Suprapubic skin (tissue), 4 donors: ENCODE measurements at regions not wholly inside any gene's neighbourhood (a gene's known extent, or its start where the extent isn't known, plus 50 kb on each side); places are given as distances from the start of the nearest gene placed in this dataset.

Source experiments
- POLR2A ChIP-seq, 2 donors: fragments of 450-650 bp; IDR thresholded peaks; one replicate each; pipeline ENCODE4 v1.6.1; 2017; ENCODE audit warnings: antibody characterized with exemption in 2 of 2, mild to moderate bottlenecking in 2 of 2, moderate library complexity in 2 of 2
- POLR2AphosphoS5 ChIP-seq, 3 donors: sonication (generic); formaldehyde crosslinking; IDR thresholded peaks; one replicate each; pipeline ENCODE4 v1.6.1; 2017; ENCODE audit warnings: antibody characterized with exemption in 3 of 3
- TF ChIP-seq, protein P1 (sequence below), 2 donors: fragments of 200-600 bp in 1 of 2; fragments of 450-650 bp in 1 of 2; sonication (generic) in 1 of 2; IDR thresholded peaks; one replicate each; pipeline ENCODE4 v1.5.1; 2016 to 2019; ENCODE audit warnings: antibody characterized with exemption in 2 of 2, mild to moderate bottlenecking in 1 of 2, moderate library complexity in 1 of 2

- TF ChIP-seq, protein P1, sequence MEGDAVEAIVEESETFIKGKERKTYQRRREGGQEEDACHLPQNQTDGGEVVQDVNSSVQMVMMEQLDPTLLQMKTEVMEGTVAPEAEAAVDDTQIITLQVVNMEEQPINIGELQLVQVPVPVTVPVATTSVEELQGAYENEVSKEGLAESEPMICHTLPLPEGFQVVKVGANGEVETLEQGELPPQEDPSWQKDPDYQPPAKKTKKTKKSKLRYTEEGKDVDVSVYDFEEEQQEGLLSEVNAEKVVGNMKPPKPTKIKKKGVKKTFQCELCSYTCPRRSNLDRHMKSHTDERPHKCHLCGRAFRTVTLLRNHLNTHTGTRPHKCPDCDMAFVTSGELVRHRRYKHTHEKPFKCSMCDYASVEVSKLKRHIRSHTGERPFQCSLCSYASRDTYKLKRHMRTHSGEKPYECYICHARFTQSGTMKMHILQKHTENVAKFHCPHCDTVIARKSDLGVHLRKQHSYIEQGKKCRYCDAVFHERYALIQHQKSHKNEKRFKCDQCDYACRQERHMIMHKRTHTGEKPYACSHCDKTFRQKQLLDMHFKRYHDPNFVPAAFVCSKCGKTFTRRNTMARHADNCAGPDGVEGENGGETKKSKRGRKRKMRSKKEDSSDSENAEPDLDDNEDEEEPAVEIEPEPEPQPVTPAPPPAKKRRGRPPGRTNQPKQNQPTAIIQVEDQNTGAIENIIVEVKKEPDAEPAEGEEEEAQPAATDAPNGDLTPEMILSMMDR (IDR thresholded peaks at IDR 0.05) = no peak
- TF ChIP-seq POLR2A (IDR thresholded peaks at IDR 0.05) = no peak
- no peak for TF ChIP-seq POLR2AphosphoS5 (IDR thresholded peaks at IDR 0.05)
Measured at GRCh38 chr5:98424681-98425450, 348.6 kb upstream of the RGMB start.
